A673 (cell line): ENCODE measurements at regions not wholly inside any gene's neighbourhood (a gene's known extent, or its start where the extent isn't known, plus 50 kb on each side); places are given as distances from the start of the nearest gene placed in this dataset.

Experiments used
- EZH2 ChIP-seq: fragments of 200-600 bp; sonication (generic); IDR thresholded peaks from 2 replicates; pipeline ENCODE4 v1.6.1; 2017; ENCODE audit warnings: borderline replicate concordance, low read depth, mild to moderate bottlenecking, mixed read lengths, antibody characterized with exemption, low read length; ENCODE audit not compliant: poor library complexity, severe bottlenecking
- TF ChIP-seq, protein P1 (sequence below): fragments of 300-800, 200-600 bp; sonication (generic); conservative IDR thresholded peaks from 2 replicates; pipeline ENCODE4 v1.5.1; 2017; ENCODE audit warnings: low read depth, mild to moderate bottlenecking, antibody characterized with exemption, low read length, moderate library complexity, mixed read lengths

- TF ChIP-seq, protein P1, sequence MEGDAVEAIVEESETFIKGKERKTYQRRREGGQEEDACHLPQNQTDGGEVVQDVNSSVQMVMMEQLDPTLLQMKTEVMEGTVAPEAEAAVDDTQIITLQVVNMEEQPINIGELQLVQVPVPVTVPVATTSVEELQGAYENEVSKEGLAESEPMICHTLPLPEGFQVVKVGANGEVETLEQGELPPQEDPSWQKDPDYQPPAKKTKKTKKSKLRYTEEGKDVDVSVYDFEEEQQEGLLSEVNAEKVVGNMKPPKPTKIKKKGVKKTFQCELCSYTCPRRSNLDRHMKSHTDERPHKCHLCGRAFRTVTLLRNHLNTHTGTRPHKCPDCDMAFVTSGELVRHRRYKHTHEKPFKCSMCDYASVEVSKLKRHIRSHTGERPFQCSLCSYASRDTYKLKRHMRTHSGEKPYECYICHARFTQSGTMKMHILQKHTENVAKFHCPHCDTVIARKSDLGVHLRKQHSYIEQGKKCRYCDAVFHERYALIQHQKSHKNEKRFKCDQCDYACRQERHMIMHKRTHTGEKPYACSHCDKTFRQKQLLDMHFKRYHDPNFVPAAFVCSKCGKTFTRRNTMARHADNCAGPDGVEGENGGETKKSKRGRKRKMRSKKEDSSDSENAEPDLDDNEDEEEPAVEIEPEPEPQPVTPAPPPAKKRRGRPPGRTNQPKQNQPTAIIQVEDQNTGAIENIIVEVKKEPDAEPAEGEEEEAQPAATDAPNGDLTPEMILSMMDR = no peak
- TF ChIP-seq EZH2 = no peak
Measured at GRCh38 chr3:34973586-34973985, 665.7 kb upstream of the ARPP21 start.
